B cell (primary cell): ENCODE measurements at regions not wholly inside any gene's neighbourhood (a gene's known extent, or its start where the extent isn't known, plus 50 kb on each side); places are given as distances from the start of the nearest gene placed in this dataset.

Experiments used
- CTCF ChIP-seq: fragments of 200-600 bp; IDR thresholded peaks from one replicate; pipeline ENCODE4 v1.8.0; 2022; ENCODE audit warnings: antibody characterized with exemption, mild to moderate bottlenecking
- EZH2 ChIP-seq: IDR thresholded peaks from 2 replicates; pipeline ENCODE4 v1.6.1; 2012; ENCODE audit warnings: borderline replicate concordance, low read depth, mild to moderate bottlenecking, moderate library complexity, low read length; ENCODE audit not compliant: insufficient read depth, poor library complexity, severe bottlenecking

GRCh38 chr6:67133973-67134372, 1426.9 kb upstream of the EYS start:
- TF ChIP-seq CTCF (no peak), EZH2 (no peak)
